ENCODE measurements at regions not wholly inside any gene's neighbourhood (a gene's known extent, or its start where the extent isn't known, plus 50 kb on each side); places are given as distances from the start of the nearest gene placed in this dataset.

DNA sequence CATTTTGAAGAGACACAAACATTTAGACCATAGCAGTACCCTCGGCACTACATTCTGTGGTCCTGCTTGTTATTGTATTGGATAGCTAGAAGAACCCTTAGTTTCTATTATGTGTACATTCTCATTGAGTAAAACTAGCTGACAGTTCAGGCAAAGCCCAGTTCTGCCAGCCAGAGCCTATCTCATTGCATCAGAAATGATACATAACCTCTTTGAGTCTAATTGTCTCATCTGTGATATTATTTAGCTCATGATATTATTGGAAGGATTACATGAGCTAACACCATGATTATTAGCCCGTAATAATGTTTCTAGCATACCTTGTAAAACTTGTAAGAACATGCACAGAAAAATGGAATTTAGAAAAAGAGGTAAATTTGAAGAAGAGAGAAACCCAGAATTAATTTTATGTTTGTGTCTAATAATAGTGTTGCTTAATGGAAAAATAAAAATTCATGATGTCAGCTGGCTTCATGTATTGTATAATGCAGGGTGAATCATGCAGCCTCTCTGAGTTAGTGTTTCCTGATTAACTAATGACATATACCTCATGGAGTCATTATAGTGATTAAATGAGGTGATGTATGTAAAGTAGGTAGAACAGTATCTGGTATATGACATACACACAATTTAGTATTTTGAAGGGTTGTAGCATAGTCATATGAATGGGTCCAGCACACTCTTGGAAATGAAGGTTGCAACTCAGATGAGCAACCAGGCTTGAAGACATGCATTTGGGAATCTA is 339.4 kb upstream of the GRM7 start:
- no peak overlapping the region for H3K27ac ChIP-seq
- H3K9me3 ChIP-seq = no peaks in the 10 kb centered on the region
- DNase-seq = no peak
- no peak overlapping the region for H3K4me3 ChIP-seq
- intact Hi-C loops (cut with DNase I) = no loop called here
- no peaks in the 10 kb centered on the region for H3K27me3 ChIP-seq (ENCODE audit: low read depth)
- no peaks in the 10 kb centered on the region for H3K4me1 ChIP-seq
- no peaks in the 10 kb centered on the region for H3K36me3 ChIP-seq
- TF ChIP-seq, protein P1, sequence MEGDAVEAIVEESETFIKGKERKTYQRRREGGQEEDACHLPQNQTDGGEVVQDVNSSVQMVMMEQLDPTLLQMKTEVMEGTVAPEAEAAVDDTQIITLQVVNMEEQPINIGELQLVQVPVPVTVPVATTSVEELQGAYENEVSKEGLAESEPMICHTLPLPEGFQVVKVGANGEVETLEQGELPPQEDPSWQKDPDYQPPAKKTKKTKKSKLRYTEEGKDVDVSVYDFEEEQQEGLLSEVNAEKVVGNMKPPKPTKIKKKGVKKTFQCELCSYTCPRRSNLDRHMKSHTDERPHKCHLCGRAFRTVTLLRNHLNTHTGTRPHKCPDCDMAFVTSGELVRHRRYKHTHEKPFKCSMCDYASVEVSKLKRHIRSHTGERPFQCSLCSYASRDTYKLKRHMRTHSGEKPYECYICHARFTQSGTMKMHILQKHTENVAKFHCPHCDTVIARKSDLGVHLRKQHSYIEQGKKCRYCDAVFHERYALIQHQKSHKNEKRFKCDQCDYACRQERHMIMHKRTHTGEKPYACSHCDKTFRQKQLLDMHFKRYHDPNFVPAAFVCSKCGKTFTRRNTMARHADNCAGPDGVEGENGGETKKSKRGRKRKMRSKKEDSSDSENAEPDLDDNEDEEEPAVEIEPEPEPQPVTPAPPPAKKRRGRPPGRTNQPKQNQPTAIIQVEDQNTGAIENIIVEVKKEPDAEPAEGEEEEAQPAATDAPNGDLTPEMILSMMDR (IDR thresholded peaks at IDR 0.05) = no peak
- no peak for ATAC-seq

DNA sequence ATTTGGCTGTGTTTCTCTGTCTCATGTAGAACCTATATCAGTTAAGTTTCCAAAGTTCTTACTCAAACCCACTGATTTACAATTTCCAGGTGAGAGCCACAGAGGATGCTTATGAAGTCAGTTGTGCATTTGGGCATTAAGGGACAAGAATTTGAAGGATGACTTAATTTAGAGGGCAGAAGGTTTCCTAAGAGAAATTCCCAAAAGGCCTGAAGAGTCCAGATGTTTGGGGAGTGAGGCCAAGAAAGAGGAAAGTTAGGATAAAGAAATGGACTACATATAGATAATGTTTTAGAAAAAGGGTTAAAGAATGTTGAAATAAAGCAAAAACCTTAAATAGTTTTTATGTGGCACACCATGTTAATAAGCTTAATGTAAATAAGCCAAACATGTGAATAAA is 338.7 kb upstream of the GRM7 start:
- Histone ChIP-seq H3K27me3 (ENCODE audit: low read depth) (no peaks in the 10 kb centered on the region), H3K27ac (no peak overlapping the region), H3K9me3 (no peaks in the 10 kb centered on the region), H3K4me1 (no peaks in the 10 kb centered on the region), H3K4me3 (no peak overlapping the region), H3K36me3 (no peaks in the 10 kb centered on the region)
- DNase-seq = no peak
- TF ChIP-seq, protein P1 (IDR thresholded peaks at IDR 0.05) = no peak
- ATAC-seq = no peak
- intact Hi-C loops (cut with DNase I) = no loop called here

DNA sequence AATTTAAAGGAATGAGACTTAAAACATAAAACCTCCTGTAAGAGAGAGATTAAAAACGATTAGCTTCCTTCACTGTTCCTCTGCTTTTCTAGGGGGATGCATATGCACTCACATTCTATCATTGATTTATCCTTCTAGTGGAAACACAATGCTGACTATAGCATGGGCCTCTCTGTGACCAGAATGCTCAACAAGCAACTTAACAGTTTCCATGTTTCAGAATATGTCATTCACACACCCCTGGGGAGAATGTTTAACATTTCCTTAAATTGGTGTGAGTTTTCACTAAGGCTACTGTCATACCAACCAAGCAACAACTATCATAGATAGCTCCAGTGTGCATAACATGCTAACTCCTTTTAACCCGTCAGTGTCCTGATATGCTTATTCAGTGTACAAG is 337.9 kb upstream of the GRM7 start:
- H3K36me3 ChIP-seq = no peaks in the 10 kb centered on the region
- H3K9me3 ChIP-seq = no peaks in the 10 kb centered on the region
- H3K4me1 ChIP-seq = no peaks in the 10 kb centered on the region
- no peak overlapping the region for H3K27ac ChIP-seq
- DNase-seq (no peak), ATAC-seq (no peak)
- H3K27me3 ChIP-seq (ENCODE audit: low read depth) = no peaks in the 10 kb centered on the region
- intact Hi-C loops (cut with DNase I) = no loop called here
- TF ChIP-seq, protein P1 (IDR thresholded peaks at IDR 0.05) = no peak
- H3K4me3 ChIP-seq = no peak overlapping the region

DNA sequence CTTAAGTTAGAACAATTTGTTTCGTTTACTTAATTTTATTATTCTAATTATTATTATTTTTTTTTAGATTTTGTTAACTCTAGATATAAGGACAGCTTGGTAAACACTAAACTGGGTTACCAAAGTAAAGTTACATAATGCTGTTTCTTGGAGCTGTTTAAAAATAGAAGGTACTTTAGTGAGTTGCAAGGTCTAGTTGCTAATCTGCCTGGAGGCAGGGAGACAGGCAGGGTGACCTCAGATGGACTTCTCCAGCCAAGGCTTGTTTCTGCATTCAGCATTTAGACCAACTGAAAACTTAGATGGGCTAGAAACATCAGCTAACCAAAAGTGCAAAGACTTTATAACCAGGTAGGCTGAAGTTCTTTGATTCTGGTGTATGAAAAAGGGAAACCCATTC is 336.4 kb upstream of the GRM7 start:
- Histone ChIP-seq H3K27me3 (ENCODE audit: low read depth) (no peaks in the 10 kb centered on the region), H3K4me3 (no peak overlapping the region), H3K9me3 (no peaks in the 10 kb centered on the region), H3K36me3 (no peaks in the 10 kb centered on the region), H3K4me1 (no peaks in the 10 kb centered on the region), H3K27ac (no peak overlapping the region)
- intact Hi-C loops (cut with DNase I) = no loop called here
- TF ChIP-seq, protein P1 (IDR thresholded peaks at IDR 0.05) = no peak
- DNase-seq = no peak
- ATAC-seq = no peak

DNA sequence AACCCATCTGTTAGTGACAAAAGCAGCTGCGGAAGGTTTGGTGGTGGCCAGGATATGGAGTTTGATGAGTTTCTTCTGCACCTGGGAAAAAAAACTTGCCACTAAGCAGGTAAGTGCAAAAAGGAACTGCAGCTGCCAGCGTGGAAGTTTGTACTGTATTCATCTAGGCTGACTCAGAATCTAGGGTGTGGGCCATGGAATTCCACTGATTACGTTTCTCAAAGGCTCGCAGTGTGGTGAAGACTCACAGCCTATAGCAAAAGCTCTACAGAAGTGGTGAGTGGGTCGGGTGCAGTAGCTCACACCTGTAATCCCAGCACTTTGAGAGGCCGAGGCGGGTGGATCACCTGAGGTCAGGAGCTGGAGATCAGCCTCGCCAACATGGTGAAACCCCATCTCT is 334.6 kb upstream of the GRM7 start:
- no peaks in the 10 kb centered on the region for H3K36me3 ChIP-seq
- H3K9me3 ChIP-seq = no peaks in the 10 kb centered on the region
- no peak overlapping the region for H3K4me3 ChIP-seq
- DNase-seq (no peak), ATAC-seq (no peak)
- no peaks in the 10 kb centered on the region for H3K4me1 ChIP-seq
- no peaks in the 10 kb centered on the region for H3K27me3 ChIP-seq (ENCODE audit: low read depth)
- intact Hi-C loops (cut with DNase I) = no loop called here
- TF ChIP-seq, protein P1 (IDR thresholded peaks at IDR 0.05) = no peak
- no peak overlapping the region for H3K27ac ChIP-seq
